ENCODE measurements at regions not wholly inside any gene's neighbourhood (a gene's known extent, or its start where the extent isn't known, plus 50 kb on each side); places are given as distances from the start of the nearest gene placed in this dataset.

GRCh38 chr2:236790963-236791362 is 221.3 kb downstream of the ACKR3 start:
- no peak for TF ChIP-seq CTCF (IDR thresholded peaks at IDR 0.05)
- no peak for TF ChIP-seq POLR2A (IDR thresholded peaks at IDR 0.05)
